ENCODE measurements at regions not wholly inside any gene's neighbourhood (a gene's known extent, or its start where the extent isn't known, plus 50 kb on each side); places are given as distances from the start of the nearest gene placed in this dataset.

DNA sequence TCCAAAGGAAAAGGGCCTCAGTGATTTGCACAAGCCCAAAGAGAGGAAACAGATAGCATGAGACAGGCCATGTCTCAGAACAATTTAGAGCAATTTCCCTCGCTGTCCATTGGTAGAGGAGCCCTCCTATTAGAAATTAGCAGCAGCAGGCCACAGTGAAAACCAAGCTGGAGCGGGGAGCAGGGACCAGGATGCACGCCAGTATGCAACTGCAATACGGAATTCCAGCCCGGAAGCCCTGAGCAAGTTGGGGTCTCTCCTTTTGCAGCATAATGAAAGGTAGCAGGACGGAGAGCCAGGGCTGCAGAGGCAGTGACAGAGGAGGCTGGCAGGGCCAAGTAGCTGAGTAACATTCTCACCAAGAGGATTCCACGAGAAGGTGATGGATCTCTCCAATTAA lies 84.9 kb upstream of the CLMN start:
- TF ChIP-seq, protein P1, sequence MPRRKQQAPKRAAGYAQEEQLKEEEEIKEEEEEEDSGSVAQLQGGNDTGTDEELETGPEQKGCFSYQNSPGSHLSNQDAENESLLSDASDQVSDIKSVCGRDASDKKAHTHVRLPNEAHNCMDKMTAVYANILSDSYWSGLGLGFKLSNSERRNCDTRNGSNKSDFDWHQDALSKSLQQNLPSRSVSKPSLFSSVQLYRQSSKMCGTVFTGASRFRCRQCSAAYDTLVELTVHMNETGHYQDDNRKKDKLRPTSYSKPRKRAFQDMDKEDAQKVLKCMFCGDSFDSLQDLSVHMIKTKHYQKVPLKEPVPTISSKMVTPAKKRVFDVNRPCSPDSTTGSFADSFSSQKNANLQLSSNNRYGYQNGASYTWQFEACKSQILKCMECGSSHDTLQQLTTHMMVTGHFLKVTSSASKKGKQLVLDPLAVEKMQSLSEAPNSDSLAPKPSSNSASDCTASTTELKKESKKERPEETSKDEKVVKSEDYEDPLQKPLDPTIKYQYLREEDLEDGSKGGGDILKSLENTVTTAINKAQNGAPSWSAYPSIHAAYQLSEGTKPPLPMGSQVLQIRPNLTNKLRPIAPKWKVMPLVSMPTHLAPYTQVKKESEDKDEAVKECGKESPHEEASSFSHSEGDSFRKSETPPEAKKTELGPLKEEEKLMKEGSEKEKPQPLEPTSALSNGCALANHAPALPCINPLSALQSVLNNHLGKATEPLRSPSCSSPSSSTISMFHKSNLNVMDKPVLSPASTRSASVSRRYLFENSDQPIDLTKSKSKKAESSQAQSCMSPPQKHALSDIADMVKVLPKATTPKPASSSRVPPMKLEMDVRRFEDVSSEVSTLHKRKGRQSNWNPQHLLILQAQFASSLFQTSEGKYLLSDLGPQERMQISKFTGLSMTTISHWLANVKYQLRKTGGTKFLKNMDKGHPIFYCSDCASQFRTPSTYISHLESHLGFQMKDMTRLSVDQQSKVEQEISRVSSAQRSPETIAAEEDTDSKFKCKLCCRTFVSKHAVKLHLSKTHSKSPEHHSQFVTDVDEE (CRISPR knock-in tag; IDR thresholded peaks at IDR 0.05), result no peak
- no peak for ATAC-seq

DNA sequence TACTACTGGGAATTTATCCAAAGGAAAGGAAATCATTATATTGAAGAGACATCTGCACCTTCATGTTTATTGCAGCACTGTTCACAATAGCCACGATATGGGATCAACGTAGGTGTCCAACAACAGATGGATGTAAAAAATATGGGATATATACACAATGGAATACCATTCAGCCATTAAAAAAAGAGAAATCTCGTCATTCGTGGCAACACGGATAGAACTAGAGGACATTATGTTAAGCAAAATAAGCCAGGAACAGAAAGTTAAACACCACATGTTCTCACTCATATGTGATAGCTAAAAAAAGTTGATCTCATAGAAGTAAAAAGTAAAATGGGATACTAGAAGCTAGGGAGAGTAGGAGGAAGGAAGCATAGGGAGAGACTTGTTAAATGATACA lies 82.9 kb upstream of the CLMN start:
- ATAC-seq, result no peak
- TF ChIP-seq, protein P2, sequence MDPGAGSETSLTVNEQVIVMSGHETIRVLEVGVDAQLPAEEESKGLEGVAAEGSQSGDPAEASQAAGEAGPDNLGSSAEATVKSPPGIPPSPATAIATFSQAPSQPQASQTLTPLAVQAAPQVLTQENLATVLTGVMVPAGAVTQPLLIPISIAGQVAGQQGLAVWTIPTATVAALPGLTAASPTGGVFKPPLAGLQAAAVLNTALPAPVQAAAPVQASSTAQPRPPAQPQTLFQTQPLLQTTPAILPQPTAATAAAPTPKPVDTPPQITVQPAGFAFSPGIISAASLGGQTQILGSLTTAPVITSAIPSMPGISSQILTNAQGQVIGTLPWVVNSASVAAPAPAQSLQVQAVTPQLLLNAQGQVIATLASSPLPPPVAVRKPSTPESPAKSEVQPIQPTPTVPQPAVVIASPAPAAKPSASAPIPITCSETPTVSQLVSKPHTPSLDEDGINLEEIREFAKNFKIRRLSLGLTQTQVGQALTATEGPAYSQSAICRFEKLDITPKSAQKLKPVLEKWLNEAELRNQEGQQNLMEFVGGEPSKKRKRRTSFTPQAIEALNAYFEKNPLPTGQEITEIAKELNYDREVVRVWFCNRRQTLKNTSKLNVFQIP (CRISPR knock-in tag; IDR thresholded peaks at IDR 0.05; ENCODE audit: borderline replicate concordance, low read depth), result no peak
- TF ChIP-seq GLIS3 (CRISPR knock-in tag; IDR thresholded peaks at IDR 0.05) (no peak), ZFP3 (CRISPR knock-in tag; IDR thresholded peaks at IDR 0.05) (no peak), CSDC2 (CRISPR knock-in tag; IDR thresholded peaks at IDR 0.05) (no peak), BACH2 (CRISPR knock-in tag; IDR thresholded peaks at IDR 0.05; ENCODE audit: borderline replicate concordance) (no peak), ZNF70 (CRISPR knock-in tag; IDR thresholded peaks at IDR 0.05) (no peak), TOX (CRISPR knock-in tag; IDR thresholded peaks at IDR 0.05; ENCODE audit: borderline replicate concordance) (no peak), ZC3H10 (CRISPR knock-in tag; IDR thresholded peaks at IDR 0.05) (no peak), TCF4 (CRISPR knock-in tag; IDR thresholded peaks at IDR 0.05; ENCODE audit: borderline replicate concordance) (no peak), ZNF565 (CRISPR knock-in tag; conservative IDR thresholded peaks at IDR 0.05; ENCODE audit: low read depth) (no peak), ARNTL (CRISPR knock-in tag; IDR thresholded peaks at IDR 0.05; ENCODE audit: borderline replicate concordance, low read depth) (no peak), PPARA (CRISPR knock-in tag; IDR thresholded peaks at IDR 0.05; ENCODE audit: borderline replicate concordance) (no peak), ZNF8 (CRISPR knock-in tag; IDR thresholded peaks at IDR 0.05) (no peak), ESRRG (CRISPR knock-in tag; IDR thresholded peaks at IDR 0.05) (no peak), OSR1 (CRISPR knock-in tag; IDR thresholded peaks at IDR 0.05) (no peak), RARB (CRISPR knock-in tag; IDR thresholded peaks at IDR 0.05) (no peak)
- TF ChIP-seq, protein P3, sequence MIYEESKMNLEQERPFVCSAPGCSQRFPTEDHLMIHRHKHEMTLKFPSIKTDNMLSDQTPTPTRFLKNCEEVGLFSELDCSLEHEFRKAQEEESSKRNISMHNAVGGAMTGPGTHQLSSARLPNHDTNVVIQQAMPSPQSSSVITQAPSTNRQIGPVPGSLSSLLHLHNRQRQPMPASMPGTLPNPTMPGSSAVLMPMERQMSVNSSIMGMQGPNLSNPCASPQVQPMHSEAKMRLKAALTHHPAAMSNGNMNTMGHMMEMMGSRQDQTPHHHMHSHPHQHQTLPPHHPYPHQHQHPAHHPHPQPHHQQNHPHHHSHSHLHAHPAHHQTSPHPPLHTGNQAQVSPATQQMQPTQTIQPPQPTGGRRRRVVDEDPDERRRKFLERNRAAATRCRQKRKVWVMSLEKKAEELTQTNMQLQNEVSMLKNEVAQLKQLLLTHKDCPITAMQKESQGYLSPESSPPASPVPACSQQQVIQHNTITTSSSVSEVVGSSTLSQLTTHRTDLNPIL (CRISPR knock-in tag; IDR thresholded peaks at IDR 0.05; ENCODE audit: low read depth), result no peak
- TF ChIP-seq, protein P4, sequence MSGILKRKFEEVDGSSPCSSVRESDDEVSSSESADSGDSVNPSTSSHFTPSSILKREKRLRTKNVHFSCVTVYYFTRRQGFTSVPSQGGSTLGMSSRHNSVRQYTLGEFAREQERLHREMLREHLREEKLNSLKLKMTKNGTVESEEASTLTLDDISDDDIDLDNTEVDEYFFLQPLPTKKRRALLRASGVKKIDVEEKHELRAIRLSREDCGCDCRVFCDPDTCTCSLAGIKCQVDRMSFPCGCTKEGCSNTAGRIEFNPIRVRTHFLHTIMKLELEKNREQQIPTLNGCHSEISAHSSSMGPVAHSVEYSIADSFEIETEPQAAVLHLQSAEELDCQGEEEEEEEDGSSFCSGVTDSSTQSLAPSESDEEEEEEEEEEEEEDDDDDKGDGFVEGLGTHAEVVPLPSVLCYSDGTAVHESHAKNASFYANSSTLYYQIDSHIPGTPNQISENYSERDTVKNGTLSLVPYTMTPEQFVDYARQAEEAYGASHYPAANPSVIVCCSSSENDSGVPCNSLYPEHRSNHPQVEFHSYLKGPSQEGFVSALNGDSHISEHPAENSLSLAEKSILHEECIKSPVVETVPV (CRISPR knock-in tag; IDR thresholded peaks at IDR 0.05), result no peak
- TF ChIP-seq, protein P1 (CRISPR knock-in tag; IDR thresholded peaks at IDR 0.05), result no peak

DNA sequence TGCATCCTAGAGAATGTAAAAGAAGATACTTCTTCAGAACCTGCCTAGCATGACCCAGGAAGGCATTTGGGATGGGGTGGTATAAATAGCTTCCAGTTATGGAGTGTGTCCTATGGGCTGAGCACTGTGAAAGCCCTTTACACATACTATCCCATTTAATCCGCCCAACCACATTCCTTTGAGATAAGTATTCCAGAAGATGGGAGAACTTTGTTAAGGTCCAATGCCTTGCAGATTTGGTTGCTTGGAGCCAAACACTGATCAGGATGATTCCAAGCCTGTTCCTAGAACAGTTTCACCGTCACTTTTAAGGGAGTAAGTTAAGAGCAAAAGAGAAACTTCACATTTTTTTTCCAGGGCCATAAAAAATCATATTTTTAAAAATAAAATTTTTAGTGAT lies 82.5 kb upstream of the CLMN start:
- ATAC-seq, result no peak
- no peak for TF ChIP-seq ESRRG (CRISPR knock-in tag; IDR thresholded peaks at IDR 0.05)
- no peak for TF ChIP-seq OSR1 (CRISPR knock-in tag; IDR thresholded peaks at IDR 0.05)
- no peak for TF ChIP-seq ZC3H10 (CRISPR knock-in tag; IDR thresholded peaks at IDR 0.05)
- TF ChIP-seq, protein P4 (CRISPR knock-in tag; IDR thresholded peaks at IDR 0.05), result no peak
- TF ChIP-seq RARB (CRISPR knock-in tag; IDR thresholded peaks at IDR 0.05), result no peak
- TF ChIP-seq ZFP30 (CRISPR knock-in tag; IDR thresholded peaks at IDR 0.05), result no peak
- TF ChIP-seq ZNF565 (CRISPR knock-in tag; conservative IDR thresholded peaks at IDR 0.05; ENCODE audit: low read depth), result no peak
- TF ChIP-seq, protein P2 (CRISPR knock-in tag; IDR thresholded peaks at IDR 0.05; ENCODE audit: borderline replicate concordance, low read depth), result no peak
- no peak for TF ChIP-seq ZNF8 (CRISPR knock-in tag; IDR thresholded peaks at IDR 0.05)
- TF ChIP-seq, protein P1 (CRISPR knock-in tag; IDR thresholded peaks at IDR 0.05), result no peak
